ENCODE measurements at regions not wholly inside any gene's neighbourhood (a gene's known extent, or its start where the extent isn't known, plus 50 kb on each side); places are given as distances from the start of the nearest gene placed in this dataset.
A peak's percentile ranks its signal among the peaks of the same experiment; 100 is the strongest.

DNA sequence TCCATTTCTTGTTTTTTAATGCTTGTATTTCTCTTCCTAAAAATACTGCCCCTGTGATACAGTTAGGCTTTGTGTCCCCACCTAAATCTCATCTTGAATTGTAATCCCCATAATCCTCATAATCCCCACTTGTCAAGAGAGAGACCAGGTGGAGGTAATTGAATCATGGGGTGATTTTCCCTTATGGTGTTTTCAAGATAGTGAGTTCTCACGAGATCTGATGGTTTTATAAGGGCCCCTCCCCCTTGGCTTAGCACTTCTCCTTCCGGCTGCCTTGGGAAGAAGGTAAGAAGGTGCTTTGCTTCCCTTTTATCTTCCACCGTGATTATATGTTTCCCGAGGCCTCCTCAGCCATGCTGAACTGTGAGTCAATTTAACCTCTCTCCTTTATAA lies 227.4 kb downstream of the MAN2A1 start:
- no peak for DNase-seq

DNA sequence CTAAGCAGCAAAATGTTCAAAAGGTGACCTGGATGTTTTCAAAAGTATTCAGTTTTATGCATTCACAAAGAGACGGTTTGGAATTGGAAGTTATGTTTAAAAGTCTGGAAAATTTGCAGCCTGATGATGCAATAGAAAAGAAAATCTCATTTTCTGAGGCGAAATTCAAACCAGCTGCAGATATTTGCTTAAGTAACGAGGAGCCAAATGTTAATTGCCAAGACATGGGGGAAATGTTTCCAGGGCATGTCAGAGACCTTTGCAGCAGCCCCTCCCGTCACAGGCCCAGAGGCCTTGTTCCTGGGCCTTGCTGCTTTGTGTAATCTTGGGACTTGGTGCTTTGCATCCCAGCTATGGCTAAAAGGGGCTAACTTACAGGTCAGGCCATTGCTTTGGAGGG lies 228.2 kb downstream of the MAN2A1 start:
- no peak for DNase-seq

DNA sequence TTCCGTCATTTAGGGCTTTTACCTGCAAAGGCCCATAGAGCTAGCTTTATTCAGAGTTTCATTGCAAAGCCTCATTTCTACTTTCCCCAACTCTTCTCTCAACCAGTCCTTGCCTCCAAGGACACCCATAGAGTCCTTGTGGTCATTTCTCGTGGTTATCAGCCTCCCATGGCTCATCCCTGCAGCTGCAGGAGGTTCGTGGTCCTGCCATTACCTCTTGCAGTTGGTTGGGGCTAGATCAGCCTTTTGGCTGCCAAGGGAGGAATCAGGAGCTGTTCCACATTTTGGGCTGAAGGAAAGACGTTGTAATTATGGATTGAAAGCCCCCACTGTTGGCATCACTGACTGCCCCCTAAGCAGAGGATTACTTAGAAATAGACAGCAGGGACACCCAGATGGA lies 231.0 kb downstream of the MAN2A1 start:
- DNase-seq, result no peak

DNA sequence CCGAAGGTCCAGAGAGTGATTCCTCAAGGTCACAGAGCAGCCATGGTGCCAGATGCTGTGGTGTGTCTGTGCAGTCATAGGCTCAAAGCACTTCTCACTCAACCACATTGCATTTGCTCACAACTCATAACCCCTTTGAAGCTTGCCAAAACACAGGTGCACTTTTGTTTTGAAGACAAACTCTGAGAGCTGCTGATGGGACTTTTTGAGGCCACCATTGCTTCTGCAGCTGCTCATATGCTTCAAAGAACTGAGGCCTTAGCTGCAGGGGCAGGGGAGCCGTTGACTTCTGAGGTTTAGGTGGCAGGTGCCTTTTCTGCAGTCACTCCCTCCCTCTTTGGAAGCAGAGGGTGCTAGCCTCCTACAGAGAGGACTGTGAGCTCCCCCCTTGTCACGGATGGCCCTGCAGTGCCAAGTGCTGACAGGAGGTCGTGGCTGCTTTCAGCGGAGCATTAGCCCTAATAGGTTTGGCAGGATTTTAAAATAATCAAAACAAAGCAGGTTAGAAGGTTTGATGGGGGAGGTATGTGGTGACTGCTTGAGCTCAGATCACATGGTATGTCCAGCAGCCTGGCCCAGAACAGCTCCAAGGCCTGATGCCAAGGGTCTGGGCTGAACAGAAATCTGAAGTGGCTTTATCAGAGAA lies 232.1 kb downstream of the MAN2A1 start:
- peak; percentile 56 for DNase-seq

DNA sequence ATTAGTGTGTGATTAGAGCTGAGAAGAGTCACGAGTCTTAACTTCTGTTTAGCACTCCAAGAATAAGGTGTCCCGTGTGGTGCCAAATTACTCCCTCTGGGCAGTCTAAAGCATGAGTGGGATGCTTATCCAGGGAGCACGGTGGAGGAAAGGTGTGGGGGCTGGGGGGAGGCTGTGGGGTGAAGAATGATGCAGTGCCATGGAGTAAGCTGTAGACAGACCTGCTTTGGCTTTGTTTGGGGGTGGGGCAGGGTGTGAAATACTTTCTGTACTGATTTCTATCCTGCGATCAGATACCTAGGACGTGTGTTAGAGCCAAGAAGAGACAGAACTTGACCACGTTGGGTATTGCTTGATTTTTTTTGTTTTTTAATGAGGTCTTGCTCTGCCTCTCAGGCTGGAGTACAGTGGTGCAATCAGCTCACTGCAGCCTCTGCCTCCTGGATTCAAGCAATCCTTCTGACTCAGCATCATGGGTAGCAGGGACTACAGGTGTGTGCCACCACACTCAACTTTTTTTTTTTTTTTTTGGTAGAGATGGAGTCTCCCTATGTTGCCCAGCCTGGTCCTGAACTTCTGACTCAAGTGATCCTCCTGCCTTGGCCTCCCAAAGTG lies 232.8 kb downstream of the MAN2A1 start:
- no peak for DNase-seq

DNA sequence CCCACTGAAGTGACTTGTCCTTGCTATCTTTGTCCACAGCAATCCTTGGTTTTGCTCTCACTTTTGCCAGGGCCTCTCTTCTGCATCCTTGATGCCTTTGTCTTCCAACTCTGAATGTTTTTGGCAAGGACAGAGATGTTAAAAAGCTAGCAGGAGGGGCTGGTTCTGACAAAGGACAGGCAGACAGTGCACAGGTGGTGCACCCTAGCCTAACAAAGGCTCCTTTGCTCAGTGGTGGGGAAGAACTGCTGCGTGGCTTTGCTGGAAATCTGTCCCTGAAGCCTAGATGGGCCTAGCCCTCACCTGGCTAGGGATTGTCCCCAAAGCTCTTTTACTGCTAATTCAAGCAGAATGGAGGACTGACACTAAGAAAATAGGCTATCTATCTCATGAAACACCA lies 233.5 kb downstream of the MAN2A1 start:
- DNase-seq, result no peak

GRCh38 chr5:109924237-109925107 lies 234.7 kb downstream of the MAN2A1 start:
- DNase-seq, result no peak

DNA sequence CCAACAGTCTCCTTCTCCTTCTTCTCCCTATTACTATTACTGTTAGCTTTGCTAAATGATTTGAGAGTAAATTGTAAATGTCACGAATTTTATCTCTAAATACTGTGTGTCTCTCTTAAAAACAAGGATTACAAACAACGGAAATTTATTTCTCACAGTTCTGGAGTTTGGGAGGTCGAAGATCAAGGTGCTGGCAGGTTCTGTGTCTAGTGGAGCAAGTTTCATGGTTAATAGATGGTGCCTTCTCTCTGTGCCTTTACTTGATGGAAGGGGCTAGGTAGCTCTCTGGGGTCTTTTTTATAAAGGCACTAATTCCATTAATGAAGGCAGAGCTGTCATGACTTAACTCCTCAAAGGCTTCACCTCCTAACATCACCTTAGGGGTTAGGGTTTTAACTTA lies 237.9 kb downstream of the MAN2A1 start:
- no peak for DNase-seq

DNA sequence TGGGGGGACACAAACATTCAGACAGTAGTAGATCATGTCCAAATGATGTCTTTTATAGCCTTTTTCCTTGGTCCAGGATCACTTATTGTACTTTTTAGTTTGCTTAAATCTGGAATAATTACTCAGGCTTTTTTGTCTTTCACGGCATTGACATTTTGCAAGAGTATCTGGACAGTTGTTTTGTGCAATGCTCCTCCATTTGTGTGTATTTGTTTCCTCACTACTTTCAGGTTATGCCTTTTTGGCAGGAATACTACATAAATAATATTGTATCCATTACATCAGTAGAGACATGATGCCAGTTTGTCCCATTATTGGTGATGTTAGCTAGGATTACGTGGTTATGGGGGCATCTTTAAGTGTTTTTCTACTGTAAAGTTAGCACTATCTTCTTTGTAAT lies 238.3 kb downstream of the MAN2A1 start:
- no peak for DNase-seq

DNA sequence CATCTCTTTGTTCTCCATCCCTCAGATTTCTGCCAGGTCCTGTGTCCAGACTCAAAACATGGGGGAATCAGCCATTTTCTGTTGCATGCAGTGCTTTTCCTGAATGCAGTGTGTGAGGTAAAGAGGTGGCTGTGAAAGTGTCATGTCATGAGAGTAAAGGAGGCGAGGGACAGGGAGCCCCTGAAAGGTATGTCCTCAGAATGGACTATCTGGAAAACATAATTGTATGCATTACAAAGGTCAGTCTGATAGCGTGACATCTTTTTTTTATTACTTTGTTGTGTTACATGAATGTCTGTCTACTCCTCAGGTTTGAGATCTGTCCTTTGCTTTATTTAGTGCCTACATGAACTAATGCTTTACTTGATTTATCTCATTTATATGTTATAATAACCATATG lies 239.1 kb downstream of the MAN2A1 start:
- no peak for DNase-seq

DNA sequence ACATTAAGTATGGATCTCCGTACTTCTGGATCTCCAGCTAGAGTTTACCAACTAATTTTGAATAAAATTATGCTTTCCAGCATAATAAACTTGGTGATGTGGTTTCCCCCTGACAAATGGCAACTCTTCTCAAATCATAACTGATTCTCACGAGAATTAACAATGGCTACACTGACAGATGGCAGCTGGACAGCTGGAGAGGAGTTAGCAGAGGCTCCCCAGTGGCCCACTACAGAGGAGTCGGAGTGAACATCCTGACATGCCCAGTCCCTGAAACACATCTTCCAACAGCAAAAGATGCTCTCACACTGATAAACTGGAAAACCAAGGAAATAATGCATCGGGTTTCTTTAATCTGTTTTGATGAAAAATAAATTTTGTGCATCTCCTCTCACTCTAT lies 239.6 kb downstream of the MAN2A1 start:
- no peak for DNase-seq

DNA sequence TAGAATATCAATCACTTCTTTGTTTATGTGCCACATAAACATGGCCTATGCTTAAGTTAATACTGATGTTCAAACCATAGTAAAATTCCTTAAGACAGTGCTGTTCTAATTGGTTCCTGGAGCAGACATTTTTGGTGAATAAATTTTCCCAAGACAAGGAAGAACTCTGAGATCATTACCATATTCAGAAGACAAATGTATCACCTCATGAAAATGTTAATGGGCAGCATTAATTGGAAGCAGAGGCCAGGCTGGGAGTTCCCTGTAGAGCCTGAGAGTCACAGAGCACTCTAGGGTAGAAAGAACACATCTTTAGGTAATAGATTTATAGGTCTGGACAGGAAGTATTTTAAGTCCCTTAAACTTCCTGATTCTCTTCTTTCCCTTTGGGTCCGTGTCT lies 240.2 kb downstream of the MAN2A1 start:
- no peak for DNase-seq

DNA sequence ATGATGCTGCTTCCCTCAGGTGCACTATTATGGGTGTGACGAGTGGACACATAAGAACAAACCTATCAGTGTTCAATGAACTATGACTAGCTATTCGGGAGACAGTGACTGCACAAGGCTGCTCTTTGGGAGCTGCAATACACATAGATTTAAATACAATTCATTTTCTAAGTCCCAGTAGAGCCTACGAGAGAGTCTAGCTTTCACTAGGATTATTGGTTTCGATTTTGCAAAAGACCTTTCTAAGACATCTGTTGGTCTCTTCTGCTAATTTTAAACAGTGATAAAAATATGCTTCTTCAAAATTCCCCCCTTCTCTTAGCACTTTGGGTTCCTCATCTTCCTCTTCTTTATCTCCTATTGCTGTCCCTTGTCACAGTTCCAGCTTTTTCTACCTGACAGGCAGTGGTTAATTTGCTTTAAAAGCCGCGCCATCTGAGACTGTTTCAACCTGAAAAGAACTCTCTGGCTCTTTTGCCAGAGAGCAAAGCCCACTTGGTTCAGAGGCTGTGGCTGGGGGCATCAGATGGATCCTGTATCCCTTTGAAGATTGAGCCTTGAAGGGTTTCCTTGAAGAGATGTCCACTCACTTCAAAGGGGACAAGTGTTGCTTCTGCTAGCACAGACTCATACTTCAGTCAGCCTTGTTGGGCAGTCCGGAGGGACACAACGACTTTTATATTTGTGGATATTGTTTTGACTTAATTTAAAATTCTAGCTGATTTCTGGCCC lies 241.5 kb downstream of the MAN2A1 start:
- DNase-seq, result no peak

GRCh38 chr5:109935833-109936490 lies 246.2 kb downstream of the MAN2A1 start:
- no peak for DNase-seq

DNA sequence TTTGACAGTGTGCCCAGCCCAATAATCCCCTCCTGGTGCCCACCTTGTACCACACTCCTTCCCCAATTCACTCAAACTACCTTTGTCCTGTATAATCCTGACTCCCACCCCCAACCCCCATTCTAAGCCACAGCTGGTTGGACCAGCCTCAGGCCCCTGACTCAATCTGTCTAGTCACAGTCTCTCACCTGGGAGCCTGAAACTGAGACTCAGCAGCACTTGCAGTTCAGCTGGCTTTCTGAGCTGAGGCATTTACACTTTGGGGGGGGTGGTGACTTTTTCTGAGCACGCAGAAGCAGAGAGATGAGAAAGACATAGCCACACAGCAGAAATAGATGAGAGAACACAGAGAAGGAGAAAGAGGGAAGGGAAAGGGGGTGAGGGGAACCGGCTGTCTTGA lies 247.3 kb downstream of the MAN2A1 start:
- DNase-seq, result peak; percentile 32

- no peak for DNase-seq
Observed at GRCh38 chr5:109937951-109938350, 248.2 kb downstream of the MAN2A1 start.

DNA sequence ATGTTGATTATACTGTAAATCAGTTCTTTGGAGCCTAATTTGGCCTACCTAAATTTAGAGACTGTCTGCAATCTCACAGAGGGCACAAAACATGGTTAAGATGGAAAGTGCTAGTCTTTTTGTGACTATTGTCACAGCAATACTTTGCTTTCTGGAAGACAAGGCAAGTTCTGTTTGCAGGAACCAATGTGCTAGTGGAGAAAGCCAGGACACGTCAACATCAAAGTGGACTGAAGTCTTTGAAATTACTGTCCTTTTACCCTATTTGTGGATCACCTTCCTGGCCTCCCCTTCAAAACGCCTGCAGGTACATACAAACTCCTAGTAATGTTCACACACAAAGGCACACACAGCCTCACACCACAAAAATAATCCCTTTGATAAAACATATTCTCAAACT lies 248.7 kb downstream of the MAN2A1 start:
- DNase-seq, result no peak

DNA sequence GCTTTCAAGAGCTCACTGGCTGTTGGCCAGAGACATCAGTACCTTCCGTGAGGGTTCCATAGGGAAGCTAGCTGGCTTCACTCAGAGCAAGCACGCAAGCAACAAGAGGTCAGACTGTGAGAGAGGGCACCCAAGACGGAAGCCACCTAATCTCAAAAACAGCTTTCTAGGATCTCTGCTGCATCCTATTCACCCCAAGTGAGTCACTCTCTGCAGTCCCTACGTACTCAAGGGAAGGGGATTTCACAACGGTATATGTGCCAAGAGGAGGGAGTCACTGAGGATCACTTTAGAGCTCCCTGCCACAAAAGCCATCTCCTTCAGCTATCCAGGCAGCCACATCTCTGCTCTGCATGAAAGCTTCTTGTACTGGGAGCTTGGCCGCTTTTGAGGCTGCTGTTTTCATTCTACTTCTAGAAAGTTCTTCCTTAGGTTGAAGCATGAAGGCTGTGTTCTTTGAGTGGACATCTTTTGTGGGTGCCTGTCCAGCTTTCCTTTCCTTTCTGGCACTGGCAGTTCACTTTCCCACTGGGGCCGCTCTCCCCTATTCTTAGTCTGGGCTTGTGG lies 249.5 kb downstream of the MAN2A1 start:
- no peak for DNase-seq

- no peak for DNase-seq
Observed at GRCh38 chr5:109942646-109943045, 252.9 kb downstream of the MAN2A1 start.

DNA sequence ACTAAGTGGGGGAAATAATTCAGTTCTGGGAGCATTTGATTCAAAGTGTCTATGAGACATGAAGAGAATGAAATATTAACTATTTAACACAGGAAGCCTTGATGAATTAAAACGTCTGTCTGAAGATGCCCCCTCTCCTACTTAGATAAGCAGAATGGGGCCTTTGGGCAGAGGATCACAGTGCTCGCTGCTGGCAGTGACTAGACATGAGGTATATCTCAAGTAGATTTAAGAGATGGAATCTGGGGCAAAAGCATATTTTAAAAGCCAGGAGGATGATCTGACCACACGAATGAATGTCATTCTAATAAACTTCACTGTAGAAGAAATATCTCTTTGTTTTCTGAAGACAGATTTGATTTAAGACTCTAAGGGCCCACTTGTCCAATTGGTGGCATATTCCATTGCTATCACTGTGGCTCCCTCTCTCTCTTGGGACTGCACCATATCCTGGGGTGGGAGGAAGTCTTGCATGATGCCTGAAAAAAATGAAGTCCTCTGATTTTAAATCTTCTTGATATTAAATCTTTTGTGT lies 254.0 kb downstream of the MAN2A1 start:
- no peak for DNase-seq

DNA sequence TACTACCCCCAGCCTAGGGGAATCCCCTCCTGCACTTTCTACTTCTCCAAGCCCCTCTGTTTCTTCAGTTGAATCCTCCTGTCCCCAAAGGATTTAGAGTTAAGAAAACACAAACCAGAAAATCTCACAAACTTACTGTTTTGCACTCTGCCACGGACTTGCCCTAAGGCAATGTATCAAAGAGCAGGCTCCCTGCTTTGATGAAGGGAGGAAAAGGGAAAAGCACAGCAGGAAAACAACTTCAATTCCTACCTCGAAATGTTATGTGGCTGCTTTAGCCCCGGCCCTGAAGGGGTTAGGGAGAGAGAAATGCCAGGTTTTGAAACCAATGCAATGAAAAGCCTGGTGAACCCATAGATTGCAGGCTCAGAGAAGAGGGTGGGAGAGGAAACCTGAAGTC lies 254.7 kb downstream of the MAN2A1 start:
- DNase-seq, result no peak

DNA sequence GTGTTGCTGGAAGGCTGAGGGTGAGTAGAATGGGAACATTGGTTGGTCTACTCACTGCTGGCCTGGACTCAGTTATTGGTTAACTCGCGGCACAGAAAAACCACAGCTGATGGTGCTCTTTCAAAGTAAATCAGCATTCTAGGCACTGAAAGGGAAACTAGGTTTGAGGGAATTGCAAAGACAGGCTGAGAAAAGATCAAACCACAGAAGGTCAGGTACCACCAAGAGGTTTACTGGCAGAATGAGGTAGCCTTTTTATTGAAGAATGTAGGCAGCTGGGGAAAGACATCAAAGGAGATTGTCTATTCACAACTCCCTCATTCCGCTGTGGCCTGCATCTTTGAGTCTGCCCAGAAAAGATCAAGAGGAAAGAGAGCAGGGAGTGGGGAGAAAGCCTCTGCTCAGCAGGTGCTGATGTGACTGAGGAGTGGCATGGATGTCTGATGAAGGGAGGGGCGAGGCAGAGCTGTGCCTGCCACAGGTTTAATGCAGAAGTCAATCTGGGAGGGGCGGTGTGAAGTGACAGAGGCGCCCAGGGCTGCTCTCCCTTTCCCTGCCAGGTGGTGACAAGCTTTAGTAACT lies 255.5 kb downstream of the MAN2A1 start:
- no peak for DNase-seq
